Muscle of arm (tissue), 1 donor: ENCODE measurements at regions not wholly inside any gene's neighbourhood (a gene's known extent, or its start where the extent isn't known, plus 50 kb on each side); places are given as distances from the start of the nearest gene placed in this dataset.
"Not testable (repeated sequence)": the region's sequence is repeated elsewhere in the genome, so short reads cannot be mapped to it uniquely, and the experiment has no call there.

ENCODE experiments used
- DNase-seq: peaks from one replicate; pipeline ENCODE4 v3.0.0-alpha.2; 2013

DNA sequence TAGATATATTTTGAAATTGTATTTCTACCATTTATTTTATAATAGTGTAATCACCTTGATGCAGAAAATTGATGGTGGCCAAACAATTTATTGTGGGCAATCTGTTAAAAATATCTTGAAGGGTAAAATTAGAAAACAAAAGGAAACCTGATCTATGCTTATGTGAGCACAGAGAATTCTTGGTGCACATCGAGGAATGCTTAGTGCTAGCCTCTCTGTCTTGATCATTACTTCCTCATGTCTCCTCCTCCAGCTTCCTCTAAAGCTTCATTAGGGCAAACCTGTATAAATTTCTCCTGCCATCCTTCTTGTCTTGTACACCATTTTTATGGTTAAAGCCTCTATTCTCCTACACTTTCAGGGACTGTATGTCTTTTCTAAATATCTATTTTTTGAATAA, 725.8 kb downstream of the RAPGEF2 start:
- DNase-seq = no peak

- DNase-seq = no peak
These were observed 726.3 kb downstream of the RAPGEF2 start for GRCh38 chr4:159829184-159829583.

DNA sequence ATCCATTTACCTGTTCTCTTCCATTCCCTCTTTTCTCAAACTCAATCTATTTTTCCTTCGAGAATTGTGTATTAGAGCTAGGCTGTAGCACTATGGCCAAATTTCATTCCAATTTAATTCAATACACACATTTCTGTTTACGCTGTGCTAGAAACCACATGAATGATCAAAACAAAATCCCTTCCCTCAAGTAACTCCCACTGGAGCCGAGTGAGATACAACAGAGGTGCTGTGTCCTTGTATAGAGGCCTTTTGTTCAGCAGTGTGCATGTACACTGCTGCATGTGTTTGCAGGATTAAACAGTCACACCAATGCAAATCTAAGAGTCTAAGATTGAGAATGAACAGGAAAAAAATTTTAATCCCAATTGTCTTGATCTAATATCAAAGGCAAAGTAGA, 734.2 kb downstream of the RAPGEF2 start:
- no peak for DNase-seq

GRCh38 chr4:159855731-159856130, 752.9 kb downstream of the RAPGEF2 start:
- no peak for DNase-seq

DNA sequence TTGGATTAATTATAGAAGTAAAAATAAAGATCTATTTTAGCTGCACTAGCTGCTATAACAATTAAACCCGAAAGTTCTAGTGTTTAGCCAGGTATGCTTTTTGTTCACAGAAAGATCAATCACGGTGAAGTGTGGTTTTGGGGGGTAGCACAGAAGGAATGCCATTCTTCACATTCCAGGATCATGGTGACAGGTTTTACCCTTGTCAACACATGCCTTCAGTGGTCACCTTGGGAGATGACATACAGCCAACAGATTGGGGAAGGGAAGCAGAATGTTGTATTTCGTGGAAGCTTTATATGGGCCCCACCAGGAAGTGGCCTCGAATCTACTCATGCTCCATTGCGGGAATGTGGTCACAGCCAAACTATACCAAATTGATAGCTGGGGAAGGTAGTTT, 753.6 kb downstream of the RAPGEF2 start:
- DNase-seq = no peak

GRCh38 chr4:159859656-159860148, 756.8 kb downstream of the RAPGEF2 start:
- no peak for DNase-seq

GRCh38 chr4:159860945-159861344, 758.1 kb downstream of the RAPGEF2 start:
- DNase-seq = no peak

- DNase-seq = no peak
These were observed 761.5 kb downstream of the RAPGEF2 start for GRCh38 chr4:159864337-159864736.

DNA sequence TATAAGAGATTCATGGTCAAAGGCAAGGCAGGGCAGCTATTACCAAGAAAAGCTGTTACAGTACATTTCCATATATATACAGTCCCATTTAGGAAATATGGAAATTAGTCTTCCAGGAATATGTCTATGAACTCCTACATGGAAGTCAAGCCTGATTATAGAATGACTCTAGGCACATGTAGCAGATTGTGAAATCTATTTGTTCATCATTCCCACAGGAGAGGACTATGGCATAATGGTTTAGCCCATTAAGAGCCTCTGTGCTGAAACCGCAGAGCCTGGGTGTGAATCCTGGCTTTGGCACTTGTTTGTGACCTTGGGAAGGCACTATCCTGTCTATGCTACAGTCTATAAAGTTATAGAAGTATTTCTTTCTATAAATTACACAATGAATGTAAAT, 764.8 kb downstream of the RAPGEF2 start:
- no peak for DNase-seq

DNA sequence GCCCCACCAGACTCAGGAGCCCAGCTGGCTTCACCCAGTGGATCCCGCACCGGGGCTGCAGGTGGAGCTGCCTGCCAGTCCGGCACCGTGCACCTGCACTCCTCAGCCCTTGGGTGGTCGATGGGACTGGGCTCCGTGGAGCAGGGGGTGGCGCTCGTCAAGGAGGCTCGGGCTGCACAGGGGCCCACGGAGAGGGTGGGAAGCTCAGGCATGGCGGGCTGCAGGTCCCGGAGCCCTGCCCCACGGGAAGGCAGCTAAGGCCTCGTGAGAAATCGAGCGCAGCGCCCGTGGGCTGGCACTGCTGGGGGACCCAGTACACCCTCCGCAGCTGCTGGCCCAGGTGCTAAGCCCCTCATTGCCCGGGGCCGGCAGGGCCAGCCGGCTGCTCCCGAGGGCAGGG, 766.1 kb downstream of the RAPGEF2 start:
- DNase-seq = not testable (repeated sequence)

- DNase-seq = no peak
These were observed 768.3 kb downstream of the RAPGEF2 start for GRCh38 chr4:159871141-159871540.

DNA sequence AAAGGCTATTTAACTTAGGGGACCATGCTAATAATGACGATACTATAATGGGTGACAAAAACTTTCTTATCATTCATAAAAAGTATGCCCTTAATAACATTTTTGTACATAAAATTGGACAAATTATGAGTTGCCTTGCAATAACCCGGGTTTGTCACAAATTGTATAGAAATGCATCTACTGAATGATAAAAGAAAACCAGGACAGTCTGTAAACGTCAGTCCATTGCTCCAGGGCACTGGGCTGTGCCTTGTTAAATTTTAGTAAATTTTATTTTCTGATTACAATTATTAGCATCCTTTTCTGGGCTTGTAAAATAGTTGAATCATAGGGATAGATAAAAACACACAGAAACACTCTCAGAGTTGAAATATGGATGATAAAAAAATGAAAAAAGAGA, 778.3 kb downstream of the RAPGEF2 start:
- no peak for DNase-seq

DNA sequence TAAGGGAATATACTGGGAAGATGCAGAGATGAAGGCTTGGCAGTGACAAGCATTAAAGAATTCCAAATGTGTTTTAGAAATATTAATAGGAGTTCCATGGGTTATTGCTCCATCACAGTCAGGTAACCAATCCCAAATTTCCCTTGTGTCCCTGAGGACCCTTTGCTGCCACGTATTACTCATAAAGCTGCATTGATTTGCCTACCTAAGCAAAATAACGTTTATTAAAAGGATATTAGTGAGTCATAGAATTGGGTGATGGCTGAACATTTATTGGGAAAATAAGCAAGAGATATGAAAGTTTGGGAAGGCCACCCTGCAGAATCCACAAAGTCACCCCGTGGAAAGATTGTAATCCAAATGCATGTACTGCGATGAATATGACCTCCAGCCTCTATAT, 782.1 kb downstream of the RAPGEF2 start:
- no peak for DNase-seq

DNA sequence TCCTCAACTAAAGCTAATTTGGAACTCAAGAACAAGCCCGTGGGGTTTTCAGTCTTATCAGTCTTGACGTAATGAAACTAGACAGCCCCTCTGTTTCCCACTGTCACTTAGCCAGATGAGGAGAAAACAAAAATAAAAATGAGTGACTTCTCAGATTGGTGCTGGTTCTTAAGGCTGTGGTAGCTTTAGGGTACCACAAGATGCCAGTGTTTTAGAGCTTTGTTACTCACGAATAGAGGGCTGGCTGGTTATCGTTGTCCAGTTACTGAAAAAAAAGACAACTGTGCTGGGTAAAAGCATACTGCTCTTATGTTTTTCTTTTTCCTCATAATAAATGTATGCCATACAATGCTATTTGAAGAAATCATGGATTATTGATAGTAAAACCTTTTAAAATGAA, 796.7 kb downstream of the RAPGEF2 start:
- no peak for DNase-seq

- DNase-seq = no peak
These were observed 797.7 kb downstream of the RAPGEF2 start for GRCh38 chr4:159900562-159900961.

GRCh38 chr4:159902648-159903047, 799.8 kb downstream of the RAPGEF2 start:
- no peak for DNase-seq

DNA sequence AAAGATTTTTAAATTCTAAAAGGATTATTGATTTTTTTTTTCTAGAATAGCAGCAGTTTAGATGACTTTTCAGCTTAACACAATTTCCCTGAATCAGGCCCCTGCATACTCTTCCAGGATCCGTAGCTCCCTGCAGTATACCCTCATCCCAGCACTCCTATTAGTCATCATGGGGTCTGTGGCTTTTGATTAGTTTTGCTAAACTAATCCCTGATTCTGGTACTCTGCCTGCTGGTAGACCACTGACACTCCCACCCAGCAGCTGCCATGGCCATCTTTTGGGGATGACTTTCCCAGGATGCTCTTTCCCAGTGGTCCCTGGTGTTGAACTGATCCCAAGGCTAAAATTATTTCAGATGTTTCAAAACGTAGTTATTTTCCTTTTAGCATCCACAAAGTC, 802.0 kb downstream of the RAPGEF2 start:
- DNase-seq = no peak

DNA sequence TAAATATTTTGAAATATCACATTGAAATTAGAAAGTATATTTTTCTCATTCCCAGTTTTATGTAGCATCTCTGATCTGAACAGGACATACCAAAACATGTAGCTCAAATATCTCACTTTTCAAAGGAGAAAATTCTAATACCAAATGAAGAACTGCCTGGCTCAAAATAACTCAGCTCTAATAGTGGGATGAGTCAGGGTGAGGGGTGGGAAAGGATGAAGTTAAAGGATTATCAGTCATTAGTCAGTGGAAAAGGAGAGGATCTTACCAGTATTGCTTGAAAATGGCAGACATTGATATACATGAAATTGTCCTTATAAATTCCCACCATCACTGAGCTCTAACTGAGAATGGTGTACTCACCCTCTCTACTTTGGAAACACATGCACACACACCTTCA, 803.2 kb downstream of the RAPGEF2 start:
- no peak for DNase-seq

- no peak for DNase-seq
These were observed 803.6 kb downstream of the RAPGEF2 start for GRCh38 chr4:159906517-159906916.

- DNase-seq = no peak
These were observed 807.8 kb downstream of the RAPGEF2 start for GRCh38 chr4:159910721-159911120.

- DNase-seq = no peak
These were observed 819.2 kb downstream of the RAPGEF2 start for GRCh38 chr4:159922119-159922518.

DNA sequence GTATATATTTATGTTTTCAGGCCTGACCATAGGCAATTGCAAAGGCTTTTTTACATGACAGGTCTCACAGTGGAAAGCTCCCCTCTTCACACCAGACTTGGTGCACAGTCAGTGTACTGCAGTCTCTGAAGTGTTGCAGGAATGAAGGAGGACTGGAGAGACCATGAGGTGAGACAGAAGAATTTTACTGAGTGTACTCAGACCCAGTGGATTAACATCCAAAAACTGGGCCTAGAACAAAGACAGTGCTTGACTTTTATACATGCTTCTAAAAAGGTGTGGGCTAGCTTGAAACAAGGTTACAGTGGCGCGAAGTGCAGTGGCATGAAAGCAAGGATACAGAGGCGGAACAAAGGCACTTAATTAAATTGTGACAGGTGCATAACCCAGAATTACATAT, 822.9 kb downstream of the RAPGEF2 start:
- DNase-seq = no peak

DNA sequence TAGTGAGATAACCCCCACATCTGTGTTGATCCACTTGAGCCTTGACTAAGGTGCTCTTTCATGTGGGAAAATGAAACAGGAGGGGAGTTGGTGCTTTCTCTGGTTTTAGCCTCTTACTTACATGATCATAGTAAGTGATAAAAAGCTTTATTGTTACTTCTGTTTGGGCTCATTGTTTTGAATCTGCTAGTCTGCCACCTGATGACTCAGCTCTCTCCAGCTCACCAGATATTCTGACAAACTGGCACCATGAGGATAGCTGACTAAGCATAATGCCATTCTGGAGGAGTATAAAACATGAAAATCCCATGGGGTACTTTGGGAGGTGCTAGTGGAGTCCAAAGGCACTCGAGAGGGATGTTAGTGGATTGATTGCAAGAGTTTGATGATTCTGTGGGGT, 824.0 kb downstream of the RAPGEF2 start:
- DNase-seq = no peak

DNA sequence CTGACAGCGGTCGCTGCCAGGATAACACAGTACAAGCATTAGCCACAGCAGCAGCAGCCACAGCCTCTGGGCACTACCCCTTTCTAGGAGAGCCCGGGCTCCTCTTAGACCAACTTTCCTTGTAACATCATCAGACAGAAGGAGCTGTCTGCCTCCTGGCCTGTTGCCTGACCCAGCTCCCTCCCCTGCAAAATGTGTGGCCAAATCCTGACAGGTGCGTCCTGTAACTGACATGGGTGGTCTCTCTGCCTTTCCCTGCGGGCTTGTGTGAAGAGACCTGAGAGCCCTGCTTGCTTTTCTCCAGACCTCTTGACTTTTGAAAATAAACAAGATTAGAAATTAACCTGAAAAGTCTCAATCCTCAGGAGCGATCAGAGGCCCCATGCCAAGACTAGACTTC, 824.9 kb downstream of the RAPGEF2 start:
- no peak for DNase-seq

GRCh38 chr4:159934602-159935001, 831.7 kb downstream of the RAPGEF2 start:
- DNase-seq = not testable (repeated sequence)
